Panc1 (cell line): ENCODE measurements at regions not wholly inside any gene's neighbourhood (a gene's known extent, or its start where the extent isn't known, plus 50 kb on each side); places are given as distances from the start of the nearest gene placed in this dataset.

Source experiments
- ATAC-seq: fragments of 200-7000 bp; cut with Tn5 transposase; 2 replicates; pipeline ENCODE4 v1.9.1; 2020; ENCODE audit warnings: mild to moderate bottlenecking, moderate library complexity
- BruUV-seq: library from RNA; stranded (reverse); fragments of 400-500 nt; replicated peaks from 2 replicates; lab custom pipeline; 2021; lab: Mats Ljungman, UMichigan
- CTCF ChIA-PET: fragments of 300-600 bp; sonication (Branson Sonifier 250); formaldehyde crosslinking; loops from one replicate; lab custom pipeline; 2022; ENCODE audit warnings: antibody characterized with exemption; lab: Charles Lee
- POLR2A ChIA-PET: fragments of 300-600 bp; sonication (Branson Sonifier 250); formaldehyde crosslinking; loops from one replicate; lab custom pipeline; 2022; ENCODE audit warnings: antibody characterized with exemption; lab: Charles Lee
- DNase-seq: peaks from one replicate; pipeline ENCODE4 v3.0.0-alpha.2; 2010; ENCODE audit warnings: low read depth, low spot score
- H3K27ac ChIP-seq: 2 replicates; pipeline ENCODE4 v1.5.1; 2011; ENCODE audit warnings: mild to moderate bottlenecking, low read length, inconsistent platforms
- H3K27me3 ChIP-seq: fragments of 200-500 bp; sonication (Bioruptor generic); 2 replicates; pipeline ENCODE4 v1.6.0; 2014; ENCODE audit warnings: low read length, inconsistent platforms; ENCODE audit not compliant: control insufficient read depth, insufficient read depth
- H3K36me3 ChIP-seq: fragments of 200-500 bp; sonication (Bioruptor generic); 2 replicates; pipeline ENCODE4 v1.5.1; 2014; ENCODE audit warnings: inconsistent platforms, mild to moderate bottlenecking, low read length, moderate library complexity; ENCODE audit not compliant: control insufficient read depth, insufficient read depth
- H3K4me1 ChIP-seq: 2 replicates; pipeline ENCODE4 v1.5.1; 2011; ENCODE audit warnings: inconsistent platforms, mild to moderate bottlenecking, low read length, moderate library complexity; ENCODE audit not compliant: control insufficient read depth, insufficient read depth
- H3K4me3 ChIP-seq, 2 experiments: 2 replicates each; pipeline ENCODE4 v1.5.1; 2011 to 2012; ENCODE audit warnings: low read depth in 2 of 2, low read length in 2 of 2, mild to moderate bottlenecking in 2 of 2, inconsistent platforms in 1 of 2, moderate library complexity in 1 of 2
- H3K9me3 ChIP-seq: fragments of 200-500 bp; sonication (Bioruptor generic); 2 replicates; pipeline ENCODE4 v1.5.1; 2014; ENCODE audit warnings: low read depth, mild to moderate bottlenecking, inconsistent platforms, low read length, moderate library complexity; ENCODE audit not compliant: control insufficient read depth, insufficient read depth
- CTCF ChIP-seq: fragments of 450-650 bp; IDR thresholded peaks from 2 replicates; pipeline ENCODE4 v1.5.1; 2017; ENCODE audit warnings: mild to moderate bottlenecking
- POLR2AphosphoS5 ChIP-seq: IDR thresholded peaks from 2 replicates; pipeline ENCODE4 v1.6.1; 2012; ENCODE audit warnings: mild to moderate bottlenecking, low read depth, low read length, moderate library complexity
- SIN3A ChIP-seq: IDR thresholded peaks from 2 replicates; pipeline ENCODE4 v1.6.1; 2012; ENCODE audit warnings: low read depth, mild to moderate bottlenecking, low read length, moderate library complexity, borderline replicate concordance; ENCODE audit not compliant: insufficient read depth
- TCF7L2 ChIP-seq: IDR thresholded peaks from 2 replicates; pipeline ENCODE4 v1.6.1; 2011; ENCODE audit warnings: mild to moderate bottlenecking, low read depth, low read length, inconsistent platforms
- in situ Hi-C: cut with HindIII; loops from 2 replicates; pipeline ENCODE4 v1.10.0; 2016; ENCODE audit warnings: low sequenced_read_pairs, low pct_unique_long_range_greater_than_20kb
- intact Hi-C: fragments of 100-400 bp; cut with micrococcal nuclease; formaldehyde crosslinking; loops from one replicate; pipeline ENCODE4 v1.10.0; 2022; ENCODE audit not compliant: unreplicated experiment
- TF ChIP-seq, protein P1 (sequence below), 2 experiments: IDR thresholded peaks; 2 replicates each; pipeline ENCODE4 v1.6.1; 2011 to 2012; ENCODE audit warnings: low read depth in 2 of 2, control low read depth in 1 of 2, low read length in 1 of 2, mild to moderate bottlenecking in 1 of 2, moderate library complexity in 1 of 2; ENCODE audit not compliant: insufficient read depth in 1 of 2

- ChIA-PET CTCF (no interaction called here), POLR2A (no interaction called here)
- DNase-seq (no peak), ATAC-seq (no peak)
- no peak for TF ChIP-seq POLR2AphosphoS5
- TF ChIP-seq TCF7L2 = no peak
- TF ChIP-seq SIN3A = no peak
- TF ChIP-seq CTCF = no peak
- TF ChIP-seq, protein P1, sequence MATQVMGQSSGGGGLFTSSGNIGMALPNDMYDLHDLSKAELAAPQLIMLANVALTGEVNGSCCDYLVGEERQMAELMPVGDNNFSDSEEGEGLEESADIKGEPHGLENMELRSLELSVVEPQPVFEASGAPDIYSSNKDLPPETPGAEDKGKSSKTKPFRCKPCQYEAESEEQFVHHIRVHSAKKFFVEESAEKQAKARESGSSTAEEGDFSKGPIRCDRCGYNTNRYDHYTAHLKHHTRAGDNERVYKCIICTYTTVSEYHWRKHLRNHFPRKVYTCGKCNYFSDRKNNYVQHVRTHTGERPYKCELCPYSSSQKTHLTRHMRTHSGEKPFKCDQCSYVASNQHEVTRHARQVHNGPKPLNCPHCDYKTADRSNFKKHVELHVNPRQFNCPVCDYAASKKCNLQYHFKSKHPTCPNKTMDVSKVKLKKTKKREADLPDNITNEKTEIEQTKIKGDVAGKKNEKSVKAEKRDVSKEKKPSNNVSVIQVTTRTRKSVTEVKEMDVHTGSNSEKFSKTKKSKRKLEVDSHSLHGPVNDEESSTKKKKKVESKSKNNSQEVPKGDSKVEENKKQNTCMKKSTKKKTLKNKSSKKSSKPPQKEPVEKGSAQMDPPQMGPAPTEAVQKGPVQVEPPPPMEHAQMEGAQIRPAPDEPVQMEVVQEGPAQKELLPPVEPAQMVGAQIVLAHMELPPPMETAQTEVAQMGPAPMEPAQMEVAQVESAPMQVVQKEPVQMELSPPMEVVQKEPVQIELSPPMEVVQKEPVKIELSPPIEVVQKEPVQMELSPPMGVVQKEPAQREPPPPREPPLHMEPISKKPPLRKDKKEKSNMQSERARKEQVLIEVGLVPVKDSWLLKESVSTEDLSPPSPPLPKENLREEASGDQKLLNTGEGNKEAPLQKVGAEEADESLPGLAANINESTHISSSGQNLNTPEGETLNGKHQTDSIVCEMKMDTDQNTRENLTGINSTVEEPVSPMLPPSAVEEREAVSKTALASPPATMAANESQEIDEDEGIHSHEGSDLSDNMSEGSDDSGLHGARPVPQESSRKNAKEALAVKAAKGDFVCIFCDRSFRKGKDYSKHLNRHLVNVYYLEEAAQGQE (IDR thresholded peaks at IDR 0.05; ENCODE audit: insufficient read depth in 1 of 2, low read depth in 2 of 2, low read length in 1 of 2) = no peak
- no peaks in the 10 kb centered on the region for H3K36me3 ChIP-seq
- H3K27ac ChIP-seq = no peak overlapping the region
- intact Hi-C loops = no loop called here
- H3K9me3 ChIP-seq = no peaks in the 10 kb centered on the region
- no peak overlapping the region for H3K4me3 ChIP-seq
- in situ Hi-C loops = no loop called here
- no TSS peak for BruUV-seq
- no peaks in the 10 kb centered on the region for H3K27me3 ChIP-seq
- no peaks in the 10 kb centered on the region for H3K4me1 ChIP-seq
Measured at GRCh38 chr5:23626961-23627360, 119.6 kb downstream of the PRDM9 start.

DNA sequence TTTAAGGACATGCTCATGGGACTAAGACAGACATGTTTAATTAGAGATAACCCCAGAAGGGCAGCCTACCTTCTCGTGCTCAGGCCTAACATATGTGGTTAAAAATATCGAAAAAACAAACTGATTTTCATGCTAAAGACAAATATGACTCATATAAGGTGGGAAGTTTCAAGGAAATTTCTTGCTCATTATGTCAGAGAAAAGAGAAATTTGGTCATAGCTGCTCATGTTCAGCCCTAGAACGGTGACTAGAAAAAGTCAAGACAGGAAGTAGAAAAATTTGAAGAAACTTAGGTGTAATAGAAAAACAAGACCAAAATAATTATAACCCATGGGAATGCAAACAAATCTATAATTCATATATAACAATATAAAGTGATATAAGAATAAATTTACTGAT lies 120.6 kb downstream of the PRDM9 start:
- no peaks in the 10 kb centered on the region for H3K9me3 ChIP-seq
- ATAC-seq (no peak), DNase-seq (no peak)
- BruUV-seq = no TSS peak
- ChIA-PET CTCF (no interaction called here), POLR2A (no interaction called here)
- intact Hi-C loops = no loop called here
- in situ Hi-C loops = no loop called here
- TF ChIP-seq CTCF (no peak), SIN3A (no peak), TCF7L2 (no peak), POLR2AphosphoS5 (no peak)
- TF ChIP-seq, protein P1 (IDR thresholded peaks at IDR 0.05; ENCODE audit: insufficient read depth in 1 of 2, low read depth in 2 of 2, low read length in 1 of 2) = no peak
- no peak overlapping the region for H3K4me3 ChIP-seq
- H3K27ac ChIP-seq = no peak overlapping the region
- no peaks in the 10 kb centered on the region for H3K36me3 ChIP-seq
- H3K27me3 ChIP-seq = no peaks in the 10 kb centered on the region
- no peaks in the 10 kb centered on the region for H3K4me1 ChIP-seq
